A549 (cell line): ENCODE measurements at regions not wholly inside any gene's neighbourhood (a gene's known extent, or its start where the extent isn't known, plus 50 kb on each side); places are given as distances from the start of the nearest gene placed in this dataset.

Source experiments
- ATOH8 ChIP-seq: fragments of 250-450 bp; sonication (Bioruptor Pico); IDR thresholded peaks from 2 replicates; pipeline ENCODE4 v1.5.0; 2020; ENCODE audit warnings: low read depth, mild to moderate bottlenecking, moderate library complexity
- CBX8 ChIP-seq: fragments of 200-600 bp; sonication (generic); IDR thresholded peaks from 2 replicates; pipeline ENCODE4 v1.6.1; 2016
- CTCF ChIP-seq: fragments of >200 bp; sonication (Bioruptor Twin); formaldehyde crosslinking; IDR thresholded peaks from 3 replicates; pipeline ENCODE4 v1.5.1; 2016
- EP300 ChIP-seq, 2 experiments: fragments of >200 bp; sonication (Bioruptor Twin); formaldehyde crosslinking; IDR thresholded peaks; 2 replicates in 1 of 2; 3 replicates in 1 of 2; pipeline ENCODE4 v1.6.1; 2016 to 2017
- ESRRA ChIP-seq: fragments of 150-350 bp; IDR thresholded peaks from 2 replicates; pipeline ENCODE4 v1.6.1; 2014; ENCODE audit warnings: mild to moderate bottlenecking, low read length, borderline replicate concordance
- NPAS2 ChIP-seq: fragments of 250-450 bp; sonication (Bioruptor Pico); IDR thresholded peaks from 2 replicates; pipeline ENCODE4 v1.8.0; 2022; ENCODE audit warnings: mild to moderate bottlenecking, moderate library complexity, borderline replicate concordance
- PBX3 ChIP-seq: IDR thresholded peaks from 2 replicates; pipeline ENCODE4 v1.6.1; 2012
- POLR2A ChIP-seq: IDR thresholded peaks from 2 replicates; pipeline ENCODE4 v1.6.1; 2012; ENCODE audit warnings: mild to moderate bottlenecking, low read length
- POLR2AphosphoS2 ChIP-seq: conservative IDR thresholded peaks from 2 replicates; pipeline ENCODE4 v1.6.1; 2012; ENCODE audit warnings: low read length, improper control_type of control experiment, inconsistent platforms
- RAD21 ChIP-seq, 2 experiments: fragments of >200 bp in 1 of 2; sonication (Bioruptor Twin) in 1 of 2; formaldehyde crosslinking in 1 of 2; IDR thresholded peaks in 1 of 2; conservative IDR thresholded peaks in 1 of 2; 2 replicates in 1 of 2; 3 replicates in 1 of 2; pipeline ENCODE4 v1.6.1; 2012 to 2018; ENCODE audit warnings: inconsistent platforms in 1 of 2
- RNF2 ChIP-seq: fragments of 200-600 bp; sonication (generic); IDR thresholded peaks from 2 replicates; pipeline ENCODE4 v1.6.1; 2016; ENCODE audit warnings: low read depth, mild to moderate bottlenecking, antibody characterized with exemption, moderate library complexity, borderline replicate concordance

- TF ChIP-seq POLR2AphosphoS2 (no peak), EP300 (IDR thresholded peaks at IDR 0.05) (no peak), CTCF (no peak), POLR2A (no peak), CBX8 (no peak), RAD21 (conservative IDR thresholded peaks at IDR 0.05 in 1 of 2, IDR thresholded peaks at IDR 0.05 in 1 of 2) (no peak), ATOH8 (CRISPR knock-in tag) (no peak), ESRRA (no peak), PBX3 (no peak), NPAS2 (CRISPR knock-in tag) (no peak), RNF2 (no peak)
Measured at GRCh38 chr5:107302441-107302840, 368.3 kb downstream of the EFNA5 start.
